C4-2B (cell line): ENCODE measurements at regions not wholly inside any gene's neighbourhood (a gene's known extent, or its start where the extent isn't known, plus 50 kb on each side); places are given as distances from the start of the nearest gene placed in this dataset.

Experiments used
- H3K27ac ChIP-seq: fragments of 450-650 bp; 2 replicates; pipeline ENCODE4 v1.5.1; 2017
- ZFX ChIP-seq: fragments of 450-650 bp; IDR thresholded peaks from 2 replicates; pipeline ENCODE4 v1.6.1; 2017
- TF ChIP-seq, protein P1 (sequence below): fragments of 450-650 bp; conservative IDR thresholded peaks from 2 replicates; pipeline ENCODE4 v1.5.1; 2017; ENCODE audit warnings: mild to moderate bottlenecking

- no peak overlapping the region for H3K27ac ChIP-seq
Observed at GRCh38 chr18:57211412-57211750, 64.5 kb downstream of the BOD1L2 start.

DNA sequence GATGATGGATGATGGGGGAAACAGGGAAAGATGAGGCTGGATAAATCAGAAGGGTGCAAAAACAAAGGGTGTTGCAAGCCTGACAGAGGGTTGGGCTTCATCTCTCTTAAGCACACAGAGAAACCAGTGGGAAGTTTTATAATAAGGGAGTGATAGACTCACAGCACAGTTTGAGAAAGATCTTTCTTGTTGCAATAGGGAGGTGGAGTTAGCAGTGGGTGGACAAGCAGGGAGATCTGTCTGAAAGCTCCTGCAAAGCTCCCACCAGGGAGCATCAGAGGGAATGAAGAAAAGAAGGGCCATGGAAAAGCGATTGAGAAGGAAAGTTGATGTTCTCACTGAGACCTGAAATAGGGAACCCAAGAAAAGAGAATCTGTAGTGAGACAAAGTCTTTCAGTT is 64.9 kb downstream of the BOD1L2 start:
- H3K27ac ChIP-seq = no peak overlapping the region
- TF ChIP-seq ZFX = no peak
- TF ChIP-seq, protein P1, sequence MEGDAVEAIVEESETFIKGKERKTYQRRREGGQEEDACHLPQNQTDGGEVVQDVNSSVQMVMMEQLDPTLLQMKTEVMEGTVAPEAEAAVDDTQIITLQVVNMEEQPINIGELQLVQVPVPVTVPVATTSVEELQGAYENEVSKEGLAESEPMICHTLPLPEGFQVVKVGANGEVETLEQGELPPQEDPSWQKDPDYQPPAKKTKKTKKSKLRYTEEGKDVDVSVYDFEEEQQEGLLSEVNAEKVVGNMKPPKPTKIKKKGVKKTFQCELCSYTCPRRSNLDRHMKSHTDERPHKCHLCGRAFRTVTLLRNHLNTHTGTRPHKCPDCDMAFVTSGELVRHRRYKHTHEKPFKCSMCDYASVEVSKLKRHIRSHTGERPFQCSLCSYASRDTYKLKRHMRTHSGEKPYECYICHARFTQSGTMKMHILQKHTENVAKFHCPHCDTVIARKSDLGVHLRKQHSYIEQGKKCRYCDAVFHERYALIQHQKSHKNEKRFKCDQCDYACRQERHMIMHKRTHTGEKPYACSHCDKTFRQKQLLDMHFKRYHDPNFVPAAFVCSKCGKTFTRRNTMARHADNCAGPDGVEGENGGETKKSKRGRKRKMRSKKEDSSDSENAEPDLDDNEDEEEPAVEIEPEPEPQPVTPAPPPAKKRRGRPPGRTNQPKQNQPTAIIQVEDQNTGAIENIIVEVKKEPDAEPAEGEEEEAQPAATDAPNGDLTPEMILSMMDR = no peak

More at GRCh38 chr18:57211412-57211750, 64.5 kb downstream of the BOD1L2 start:
- TF ChIP-seq, protein P1 = no peak
- no peak for TF ChIP-seq ZFX

GRCh38 chr18:57212678-57213077 is 65.8 kb downstream of the BOD1L2 start:
- no peak for TF ChIP-seq ZFX
- H3K27ac ChIP-seq = no peak overlapping the region

GRCh38 chr18:57214976-57215375 is 68.1 kb downstream of the BOD1L2 start:
- TF ChIP-seq, protein P1 = no peak
- TF ChIP-seq ZFX = no peak
- H3K27ac ChIP-seq = no peak overlapping the region

GRCh38 chr18:57218281-57218680 is 71.4 kb downstream of the BOD1L2 start:
- H3K27ac ChIP-seq = no peak overlapping the region
- TF ChIP-seq, protein P1 = no peak
- TF ChIP-seq ZFX = no peak

- TF ChIP-seq ZFX = no peak
- TF ChIP-seq, protein P1 = no peak
- H3K27ac ChIP-seq = no peak overlapping the region
Observed at GRCh38 chr18:57219964-57220363, 73.1 kb downstream of the BOD1L2 start.

GRCh38 chr18:57220480-57220879 is 73.6 kb downstream of the BOD1L2 start:
- H3K27ac ChIP-seq = no peak overlapping the region
- TF ChIP-seq, protein P1 = no peak
- no peak for TF ChIP-seq ZFX

DNA sequence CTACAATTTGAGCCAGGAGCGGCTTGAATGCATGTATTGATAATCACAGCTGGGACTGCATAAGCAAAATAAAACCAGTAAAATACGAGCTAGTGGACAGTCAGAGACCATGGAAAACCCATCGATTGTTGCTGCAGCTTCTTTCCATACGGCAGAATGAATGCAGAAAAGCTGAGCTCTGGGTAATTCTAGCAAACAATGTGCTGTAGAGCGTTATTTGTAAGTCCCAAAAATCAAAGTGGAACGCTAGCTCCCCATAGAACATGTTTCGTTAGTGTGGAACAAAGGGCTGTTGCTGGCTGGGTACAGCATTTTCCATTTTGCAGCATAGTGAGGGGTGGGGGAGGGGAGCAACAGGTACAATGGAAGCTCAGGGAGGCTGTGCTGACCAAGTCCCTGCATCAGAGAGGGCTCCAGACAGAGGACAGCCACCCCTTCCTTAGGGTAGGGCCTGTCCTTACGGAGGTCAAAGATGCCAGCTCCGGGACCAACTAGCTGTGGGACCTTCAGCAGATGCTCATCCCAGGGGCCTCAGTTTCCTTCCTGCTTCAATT is 74.1 kb downstream of the BOD1L2 start:
- no peak for TF ChIP-seq ZFX
- TF ChIP-seq, protein P1 = no peak
- H3K27ac ChIP-seq = no peak overlapping the region
